HG02852 (cell line): ENCODE measurements at regions not wholly inside any gene's neighbourhood (a gene's known extent, or its start where the extent isn't known, plus 50 kb on each side); places are given as distances from the start of the nearest gene placed in this dataset.

ENCODE experiments used
- ATAC-seq: cut with Tn5 transposase; IDR thresholded peaks from one replicate; pipeline ENCODE4 v1.9.1; 2021; ENCODE audit warnings: mild to moderate bottlenecking, moderate library complexity; ENCODE audit not compliant: unreplicated experiment

- ATAC-seq: no peak
These were observed 679.4 kb downstream of the PDHA2 start for GRCh38 chr4:96519291-96519690.

GRCh38 chr4:96521046-96521536 is 681.2 kb downstream of the PDHA2 start:
- ATAC-seq: no peak

- ATAC-seq: no peak
These were observed 683.7 kb downstream of the PDHA2 start for GRCh38 chr4:96523611-96524010.

- no peak for ATAC-seq
These were observed 684.5 kb downstream of the PDHA2 start for GRCh38 chr4:96524311-96524875.

GRCh38 chr4:96525898-96526297 is 686.0 kb downstream of the PDHA2 start:
- ATAC-seq: no peak

- ATAC-seq: no peak
These were observed 686.7 kb downstream of the PDHA2 start for GRCh38 chr4:96526625-96527024.

GRCh38 chr4:96531836-96532235 is 691.9 kb downstream of the PDHA2 start:
- ATAC-seq: no peak

- no peak for ATAC-seq
These were observed 703.5 kb downstream of the PDHA2 start for GRCh38 chr4:96543346-96543745.

- no peak for ATAC-seq
These were observed 718.6 kb downstream of the PDHA2 start for GRCh38 chr4:96558466-96558865.

GRCh38 chr4:96566755-96567154 is 726.9 kb downstream of the PDHA2 start:
- no peak for ATAC-seq

- ATAC-seq: no peak
These were observed 745.4 kb downstream of the PDHA2 start for GRCh38 chr4:96585304-96585703.

GRCh38 chr4:96593422-96593821 is 753.5 kb downstream of the PDHA2 start:
- no peak for ATAC-seq

GRCh38 chr4:96598465-96598864 is 758.6 kb downstream of the PDHA2 start:
- ATAC-seq: no peak

GRCh38 chr4:96599752-96600151 is 759.9 kb downstream of the PDHA2 start:
- ATAC-seq: no peak

- no peak for ATAC-seq
These were observed 762.8 kb downstream of the PDHA2 start for GRCh38 chr4:96602661-96603060.

GRCh38 chr4:96603641-96604040 is 763.7 kb downstream of the PDHA2 start:
- ATAC-seq: no peak

GRCh38 chr4:96606451-96606850 is 766.6 kb downstream of the PDHA2 start:
- no peak for ATAC-seq

- ATAC-seq: no peak
These were observed 786.1 kb downstream of the PDHA2 start for GRCh38 chr4:96626023-96626422.

- ATAC-seq: no peak
These were observed 790.9 kb downstream of the PDHA2 start for GRCh38 chr4:96630839-96631238.

- ATAC-seq: no peak
These were observed 798.1 kb downstream of the PDHA2 start for GRCh38 chr4:96637971-96638412.

GRCh38 chr4:96639932-96640331 is 800.0 kb downstream of the PDHA2 start:
- no peak for ATAC-seq

GRCh38 chr4:96642490-96642889 is 802.6 kb downstream of the PDHA2 start:
- ATAC-seq: no peak

GRCh38 chr4:96646146-96646545 is 806.3 kb downstream of the PDHA2 start:
- no peak for ATAC-seq
